ENCODE measurements at regions not wholly inside any gene's neighbourhood (a gene's known extent, or its start where the extent isn't known, plus 50 kb on each side); places are given as distances from the start of the nearest gene placed in this dataset.

DNA sequence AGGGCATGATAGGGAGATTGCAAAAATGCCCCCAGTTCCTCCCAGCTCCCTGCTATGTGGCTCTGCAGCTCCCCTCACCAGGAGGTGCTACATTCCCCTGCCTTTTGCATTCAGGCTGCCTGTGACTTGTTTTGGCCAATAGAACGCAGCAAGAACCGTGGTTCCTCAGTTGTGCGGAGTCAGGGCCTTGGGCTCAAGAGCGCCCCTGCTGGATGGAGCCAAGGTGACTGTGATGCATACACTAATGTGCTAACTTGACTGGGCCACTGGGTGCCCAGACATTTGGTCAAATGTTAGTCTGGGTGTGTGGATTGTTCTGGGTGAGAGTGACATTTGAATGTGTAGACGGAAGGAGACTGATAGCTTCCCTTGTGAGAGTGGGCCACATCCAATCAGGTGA is 123.3 kb upstream of the MVB12B start:
- no peak; the same call in 2 of the 3 replicates for ATAC-seq
- no peak overlapping the region for H3K27ac ChIP-seq (ENCODE audit: low read depth)
- no peaks in the 10 kb centered on the region for H3K36me3 ChIP-seq (ENCODE audit: insufficient read depth)
- no peak overlapping the region for H3K4me2 ChIP-seq
- Mint-ChIP-seq H3K4me3 (no peak overlapping the region), H3K4me1 (no peaks in the 10 kb centered on the region), H3K27ac (no peak overlapping the region), H3K9me3 (peaks cover 15% of the 10 kb centered on the region), H3K36me3 (ENCODE audit: low read depth) (peaks cover 4% of the 10 kb centered on the region; the same call in 1 of the 3 replicates), H3K27me3 (ENCODE audit: insufficient read depth, low read depth, poor library complexity) (peaks cover 2% of the 10 kb centered on the region)
- TF ChIP-seq NANOG (IDR thresholded peaks at IDR 0.05; ENCODE audit: borderline replicate concordance) (no peak), EZH2 (IDR thresholded peaks at IDR 0.05; ENCODE audit: low read depth, unreplicated experiment) (no peak), JUNB (IDR thresholded peaks at IDR 0.05; ENCODE audit: unreplicated experiment) (no peak)
- TF ChIP-seq, protein P1, sequence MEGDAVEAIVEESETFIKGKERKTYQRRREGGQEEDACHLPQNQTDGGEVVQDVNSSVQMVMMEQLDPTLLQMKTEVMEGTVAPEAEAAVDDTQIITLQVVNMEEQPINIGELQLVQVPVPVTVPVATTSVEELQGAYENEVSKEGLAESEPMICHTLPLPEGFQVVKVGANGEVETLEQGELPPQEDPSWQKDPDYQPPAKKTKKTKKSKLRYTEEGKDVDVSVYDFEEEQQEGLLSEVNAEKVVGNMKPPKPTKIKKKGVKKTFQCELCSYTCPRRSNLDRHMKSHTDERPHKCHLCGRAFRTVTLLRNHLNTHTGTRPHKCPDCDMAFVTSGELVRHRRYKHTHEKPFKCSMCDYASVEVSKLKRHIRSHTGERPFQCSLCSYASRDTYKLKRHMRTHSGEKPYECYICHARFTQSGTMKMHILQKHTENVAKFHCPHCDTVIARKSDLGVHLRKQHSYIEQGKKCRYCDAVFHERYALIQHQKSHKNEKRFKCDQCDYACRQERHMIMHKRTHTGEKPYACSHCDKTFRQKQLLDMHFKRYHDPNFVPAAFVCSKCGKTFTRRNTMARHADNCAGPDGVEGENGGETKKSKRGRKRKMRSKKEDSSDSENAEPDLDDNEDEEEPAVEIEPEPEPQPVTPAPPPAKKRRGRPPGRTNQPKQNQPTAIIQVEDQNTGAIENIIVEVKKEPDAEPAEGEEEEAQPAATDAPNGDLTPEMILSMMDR (conservative IDR thresholded peaks at IDR 0.05; ENCODE audit: low read depth in 2 of 2), result peak; percentile 43
- H3K79me2 ChIP-seq (replicated peaks; ENCODE audit: insufficient read depth), result no peaks in the 10 kb centered on the region
- no peak overlapping the region for H2AFZ ChIP-seq
- no peak overlapping the region for H3K4me3 ChIP-seq
- peaks cover 3% of the 10 kb centered on the region; the same call in 1 of the 2 replicates for H3K4me1 ChIP-seq (ENCODE audit: insufficient read depth)
- peak; percentile 34 for DNase-seq (ENCODE audit: low spot score)
- H4K20me1 ChIP-seq (replicated peaks; ENCODE audit: insufficient read depth), result no peaks in the 10 kb centered on the region
- no peaks in the 10 kb centered on the region; the same call in 1 of the 2 replicates for H3K9me2 ChIP-seq (ENCODE audit: insufficient read depth)
- H3K27me3 ChIP-seq (ENCODE audit: insufficient read depth), result no peaks in the 10 kb centered on the region
- no peaks in the 10 kb centered on the region for H3F3A ChIP-seq (replicated peaks; ENCODE audit: low read depth)

DNA sequence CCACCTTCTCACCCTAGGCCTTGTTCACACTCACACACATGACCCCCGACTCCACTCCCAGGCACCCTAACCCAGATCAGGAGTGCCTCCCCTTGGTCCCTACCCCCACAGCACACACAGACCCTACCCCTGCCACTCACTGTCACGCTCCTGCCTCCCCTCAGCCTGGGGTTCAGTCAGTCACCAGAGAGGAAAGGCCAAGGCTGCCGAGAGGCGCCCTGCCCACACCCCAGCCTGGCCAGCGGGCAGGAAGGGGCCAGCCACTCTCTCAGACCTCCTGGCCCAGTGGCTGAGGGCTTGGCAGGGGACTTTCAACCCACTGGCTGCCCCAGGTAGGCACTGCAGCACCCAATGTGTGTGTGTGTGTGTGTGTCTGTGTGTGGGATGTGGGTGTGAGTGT is 122.4 kb upstream of the MVB12B start:
- no peak for ATAC-seq
- Mint-ChIP-seq H3K27ac (no peak overlapping the region), H3K9me3 (peaks cover 15% of the 10 kb centered on the region), H3K27me3 (ENCODE audit: insufficient read depth, low read depth, poor library complexity) (peaks cover 2% of the 10 kb centered on the region), H3K4me1 (no peaks in the 10 kb centered on the region), H3K36me3 (ENCODE audit: low read depth) (peaks cover 4% of the 10 kb centered on the region; the same call in 1 of the 3 replicates), H3K4me3 (no peak overlapping the region)
- Histone ChIP-seq H3K27ac (ENCODE audit: low read depth) (no peak overlapping the region), H3K79me2 (replicated peaks; ENCODE audit: insufficient read depth) (no peaks in the 10 kb centered on the region), H3K36me3 (ENCODE audit: insufficient read depth) (no peaks in the 10 kb centered on the region), H3K4me2 (no peak overlapping the region), H3K9me2 (ENCODE audit: insufficient read depth) (no peaks in the 10 kb centered on the region; the same call in 1 of the 2 replicates), H3K27me3 (ENCODE audit: insufficient read depth) (no peaks in the 10 kb centered on the region), H3K4me3 (no peak overlapping the region), H2AFZ (no peak overlapping the region), H3F3A (replicated peaks; ENCODE audit: low read depth) (no peaks in the 10 kb centered on the region), H3K4me1 (ENCODE audit: insufficient read depth) (peaks cover 3% of the 10 kb centered on the region; the same call in 1 of the 2 replicates), H4K20me1 (replicated peaks; ENCODE audit: insufficient read depth) (no peaks in the 10 kb centered on the region)
- TF ChIP-seq CREB1 (CRISPR knock-in tag; IDR thresholded peaks at IDR 0.05; ENCODE audit: low read depth) (no peak), POLR2AphosphoS5 (IDR thresholded peaks at IDR 0.05; ENCODE audit: low read depth) (no peak), ZNF331 (CRISPR knock-in tag; IDR thresholded peaks at IDR 0.05; ENCODE audit: low read depth) (no peak), NANOG (IDR thresholded peaks at IDR 0.05; ENCODE audit: borderline replicate concordance) (no peak), ZNF114 (CRISPR knock-in tag; IDR thresholded peaks at IDR 0.05) (no peak)
- TF ChIP-seq, protein P2, sequence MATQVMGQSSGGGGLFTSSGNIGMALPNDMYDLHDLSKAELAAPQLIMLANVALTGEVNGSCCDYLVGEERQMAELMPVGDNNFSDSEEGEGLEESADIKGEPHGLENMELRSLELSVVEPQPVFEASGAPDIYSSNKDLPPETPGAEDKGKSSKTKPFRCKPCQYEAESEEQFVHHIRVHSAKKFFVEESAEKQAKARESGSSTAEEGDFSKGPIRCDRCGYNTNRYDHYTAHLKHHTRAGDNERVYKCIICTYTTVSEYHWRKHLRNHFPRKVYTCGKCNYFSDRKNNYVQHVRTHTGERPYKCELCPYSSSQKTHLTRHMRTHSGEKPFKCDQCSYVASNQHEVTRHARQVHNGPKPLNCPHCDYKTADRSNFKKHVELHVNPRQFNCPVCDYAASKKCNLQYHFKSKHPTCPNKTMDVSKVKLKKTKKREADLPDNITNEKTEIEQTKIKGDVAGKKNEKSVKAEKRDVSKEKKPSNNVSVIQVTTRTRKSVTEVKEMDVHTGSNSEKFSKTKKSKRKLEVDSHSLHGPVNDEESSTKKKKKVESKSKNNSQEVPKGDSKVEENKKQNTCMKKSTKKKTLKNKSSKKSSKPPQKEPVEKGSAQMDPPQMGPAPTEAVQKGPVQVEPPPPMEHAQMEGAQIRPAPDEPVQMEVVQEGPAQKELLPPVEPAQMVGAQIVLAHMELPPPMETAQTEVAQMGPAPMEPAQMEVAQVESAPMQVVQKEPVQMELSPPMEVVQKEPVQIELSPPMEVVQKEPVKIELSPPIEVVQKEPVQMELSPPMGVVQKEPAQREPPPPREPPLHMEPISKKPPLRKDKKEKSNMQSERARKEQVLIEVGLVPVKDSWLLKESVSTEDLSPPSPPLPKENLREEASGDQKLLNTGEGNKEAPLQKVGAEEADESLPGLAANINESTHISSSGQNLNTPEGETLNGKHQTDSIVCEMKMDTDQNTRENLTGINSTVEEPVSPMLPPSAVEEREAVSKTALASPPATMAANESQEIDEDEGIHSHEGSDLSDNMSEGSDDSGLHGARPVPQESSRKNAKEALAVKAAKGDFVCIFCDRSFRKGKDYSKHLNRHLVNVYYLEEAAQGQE (IDR thresholded peaks at IDR 0.05; ENCODE audit: unreplicated experiment), result no peak
- TF ChIP-seq, protein P3, sequence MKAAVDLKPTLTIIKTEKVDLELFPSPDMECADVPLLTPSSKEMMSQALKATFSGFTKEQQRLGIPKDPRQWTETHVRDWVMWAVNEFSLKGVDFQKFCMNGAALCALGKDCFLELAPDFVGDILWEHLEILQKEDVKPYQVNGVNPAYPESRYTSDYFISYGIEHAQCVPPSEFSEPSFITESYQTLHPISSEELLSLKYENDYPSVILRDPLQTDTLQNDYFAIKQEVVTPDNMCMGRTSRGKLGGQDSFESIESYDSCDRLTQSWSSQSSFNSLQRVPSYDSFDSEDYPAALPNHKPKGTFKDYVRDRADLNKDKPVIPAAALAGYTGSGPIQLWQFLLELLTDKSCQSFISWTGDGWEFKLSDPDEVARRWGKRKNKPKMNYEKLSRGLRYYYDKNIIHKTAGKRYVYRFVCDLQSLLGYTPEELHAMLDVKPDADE (IDR thresholded peaks at IDR 0.05), result no peak
- TF ChIP-seq, protein P1 (conservative IDR thresholded peaks at IDR 0.05; ENCODE audit: low read depth in 2 of 2), result no peak
- DNase-seq (ENCODE audit: low spot score), result no peak

All from GM23338 (cell line).